GM21367 (cell line): ENCODE measurements at regions not wholly inside any gene's neighbourhood (a gene's known extent, or its start where the extent isn't known, plus 50 kb on each side); places are given as distances from the start of the nearest gene placed in this dataset.

Experiments used
- ATAC-seq: cut with Tn5 transposase; IDR thresholded peaks from one replicate; pipeline ENCODE4 v1.9.1; 2021; ENCODE audit not compliant: unreplicated experiment

GRCh38 chr1:229047840-229048620, 222.9 kb upstream of the RAB4A start:
- no peak for ATAC-seq

- ATAC-seq = no peak
Observed at GRCh38 chr1:229048896-229049295, 222.0 kb upstream of the RAB4A start.

DNA sequence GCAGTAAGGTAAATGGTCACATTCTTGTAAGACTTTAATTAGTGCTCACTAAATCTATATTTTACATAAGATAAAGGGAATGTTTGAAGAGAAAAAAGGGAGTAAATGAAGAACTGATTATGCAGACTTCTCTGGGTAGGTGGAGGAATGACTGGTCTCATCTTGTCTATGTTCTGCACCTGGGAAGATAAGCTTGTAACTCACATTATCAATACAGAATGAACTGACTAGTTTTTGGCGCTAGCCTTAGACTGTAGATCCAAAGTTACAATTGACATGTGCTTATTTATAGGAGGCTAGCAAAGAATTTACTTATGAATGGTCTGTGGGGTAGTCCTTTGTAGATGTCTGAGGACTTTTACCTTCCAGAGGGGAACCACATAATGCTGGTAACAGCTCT, 214.9 kb upstream of the RAB4A start:
- no peak for ATAC-seq

- ATAC-seq = no peak
Observed at GRCh38 chr1:229058111-229058561, 212.8 kb upstream of the RAB4A start.

DNA sequence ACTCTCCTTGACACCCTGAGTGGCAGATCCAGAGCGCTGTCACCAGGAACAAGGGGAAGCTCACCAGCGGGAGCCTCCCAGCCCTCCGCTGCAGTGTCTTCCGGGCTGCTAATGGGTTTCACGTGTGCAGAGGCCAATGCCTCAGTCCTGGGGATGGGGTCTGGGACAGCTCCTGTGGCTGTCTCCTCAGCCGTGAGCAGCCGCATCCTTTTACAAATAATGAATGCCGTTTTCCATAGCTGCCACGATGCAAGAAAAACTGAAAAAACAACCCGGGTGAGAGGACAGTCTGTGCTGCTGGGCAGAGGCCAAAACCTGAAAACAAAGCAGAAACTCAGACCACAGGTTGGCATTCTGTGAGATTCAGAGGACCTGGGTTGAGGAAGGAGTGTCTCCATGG, 212.2 kb upstream of the RAB4A start:
- ATAC-seq = no peak

DNA sequence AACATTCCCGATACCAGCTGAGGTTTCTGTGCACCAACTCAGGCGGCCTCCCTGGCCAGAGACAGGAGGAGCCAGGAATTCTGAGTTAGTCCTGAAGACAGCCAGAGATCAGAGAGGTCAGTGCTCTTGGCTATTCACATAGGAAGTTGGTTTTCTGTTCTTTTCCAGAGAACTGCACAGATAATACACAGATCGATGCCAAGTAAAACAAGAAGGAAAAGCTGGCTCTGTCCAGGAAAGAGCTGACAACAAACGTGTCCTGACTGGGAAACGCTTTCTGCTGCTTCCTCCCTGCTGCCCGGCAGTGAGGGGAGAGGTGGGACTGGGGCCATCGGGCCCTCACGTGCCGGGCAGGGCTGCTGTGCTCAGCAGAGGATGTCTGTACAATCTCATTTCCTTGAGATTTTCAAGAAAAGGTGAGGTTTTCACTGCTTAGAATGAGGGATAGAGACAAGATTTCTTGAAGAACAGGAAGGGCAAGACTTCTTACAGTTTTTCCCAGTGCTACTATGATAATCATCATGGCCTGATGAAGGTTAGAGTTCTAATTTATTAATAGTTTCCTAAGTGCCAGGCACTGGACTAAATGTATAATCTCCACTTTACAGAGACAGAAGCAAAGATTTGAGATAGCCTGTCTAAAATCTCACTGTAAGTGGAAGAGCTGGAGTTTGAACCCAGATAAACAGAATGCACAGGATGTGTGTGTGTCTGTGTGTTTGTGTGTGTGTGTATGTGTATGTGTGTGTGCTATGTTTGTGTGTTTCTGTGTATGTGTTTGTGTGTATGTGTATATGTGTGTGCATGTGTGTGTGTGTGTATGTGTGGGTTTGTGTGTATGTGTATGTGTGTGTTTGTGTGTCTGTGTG, 211.0 kb upstream of the RAB4A start:
- ATAC-seq = no peak

DNA sequence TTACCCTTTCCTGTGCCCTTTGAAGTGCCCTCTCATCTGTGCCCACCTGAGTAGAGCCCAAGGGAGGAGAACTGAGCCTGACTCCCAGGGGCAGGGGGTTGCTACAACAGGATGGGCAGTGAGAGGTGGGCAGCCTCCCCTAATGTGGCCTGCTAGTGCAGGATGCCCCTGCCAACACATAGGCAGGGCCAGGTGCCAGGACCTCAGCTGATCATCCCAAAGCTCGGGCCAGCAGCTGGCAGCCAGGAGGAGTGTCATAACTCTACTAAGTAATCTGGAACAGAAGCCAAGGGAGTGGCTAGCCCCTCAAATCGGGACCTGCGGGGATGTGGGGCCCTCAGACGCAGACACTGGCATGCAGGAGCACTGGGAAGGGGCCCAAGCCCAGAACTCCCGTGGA, 208.8 kb upstream of the RAB4A start:
- no peak for ATAC-seq

DNA sequence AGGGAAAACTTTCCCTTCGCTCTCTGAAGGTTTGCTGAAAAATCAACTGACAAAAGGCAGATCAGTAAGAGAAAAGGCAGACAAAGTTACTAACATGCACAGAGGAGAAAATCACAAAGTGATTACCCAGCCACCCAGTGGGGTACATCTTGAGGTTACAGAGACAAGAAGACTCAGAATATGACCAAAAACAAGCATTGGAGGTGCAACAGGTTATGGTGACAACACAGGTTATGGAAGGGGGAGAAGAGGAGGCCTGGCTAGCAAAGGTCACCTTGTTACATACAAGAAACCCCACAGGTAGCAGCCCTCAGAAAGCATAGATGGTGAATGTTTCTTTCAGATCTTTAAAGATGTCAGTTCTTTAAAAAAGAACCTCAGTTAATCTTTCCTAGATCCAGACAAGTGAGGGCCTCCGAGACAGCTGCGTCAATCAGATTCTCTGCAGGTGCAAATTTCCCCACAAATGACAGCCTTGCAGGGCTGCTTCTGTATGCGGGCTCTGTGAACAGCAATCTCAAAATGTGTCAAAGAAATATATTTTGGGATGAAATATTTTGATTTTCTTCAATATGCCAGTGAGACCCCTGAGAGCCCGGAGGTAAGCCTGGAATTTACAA, 207.6 kb upstream of the RAB4A start:
- ATAC-seq = no peak

GRCh38 chr1:229064320-229065168, 206.4 kb upstream of the RAB4A start:
- no peak for ATAC-seq

DNA sequence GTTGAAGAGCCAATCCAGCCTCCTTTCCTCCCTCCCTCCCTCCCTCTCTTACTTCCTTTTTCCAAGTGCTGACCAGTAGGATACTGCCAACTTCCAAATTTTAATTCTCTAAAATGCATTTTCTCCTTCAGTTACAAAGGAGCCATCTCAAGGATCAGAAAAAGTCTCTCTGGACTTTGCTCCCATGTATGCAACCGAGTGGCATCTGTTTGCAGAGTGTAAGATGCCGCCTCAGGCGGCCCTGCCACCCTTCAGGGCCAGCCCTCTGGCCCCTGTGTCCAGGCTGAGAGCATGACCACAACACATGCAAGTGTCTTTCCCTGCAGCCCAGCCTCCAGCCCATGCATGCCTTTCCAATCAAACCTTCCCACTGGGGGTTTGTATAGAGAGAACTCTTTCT, 205.3 kb upstream of the RAB4A start:
- no peak for ATAC-seq

GRCh38 chr1:229066591-229066990, 204.3 kb upstream of the RAB4A start:
- no peak for ATAC-seq

GRCh38 chr1:229067546-229067945, 203.4 kb upstream of the RAB4A start:
- no peak for ATAC-seq

DNA sequence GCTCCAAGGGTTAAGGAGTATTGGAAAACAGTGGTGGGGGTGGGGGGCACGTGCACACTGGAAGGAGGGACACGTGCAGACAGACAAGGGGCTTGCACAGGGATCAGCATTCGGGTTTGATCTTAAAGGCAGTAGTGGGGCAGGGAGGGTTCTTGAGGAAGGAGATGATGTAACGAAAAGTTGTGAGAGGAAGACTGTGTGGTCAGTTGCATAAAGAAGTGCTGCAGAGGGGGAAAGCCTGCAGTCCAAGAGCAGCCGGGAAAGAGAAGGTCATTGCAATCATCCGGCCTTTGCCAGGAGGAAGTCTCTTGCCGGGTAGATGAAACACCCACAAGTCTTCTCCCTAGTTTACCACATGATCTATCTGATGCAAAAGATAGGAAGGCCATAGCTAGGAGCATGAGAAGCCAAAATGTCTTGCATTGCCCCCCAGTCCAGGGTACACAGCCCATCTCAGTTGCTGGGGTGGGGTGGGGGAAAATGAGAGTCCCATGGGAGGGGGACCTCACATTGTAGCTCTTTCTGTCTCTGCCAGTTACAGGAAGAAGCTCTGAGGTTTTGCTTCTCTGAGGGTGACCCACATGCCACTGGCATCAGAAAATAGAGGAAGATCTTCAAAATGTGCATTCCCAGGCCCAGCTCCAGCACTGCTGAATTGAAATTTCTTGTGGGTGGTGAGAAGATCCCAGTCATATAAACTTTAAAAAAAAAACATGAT, 202.5 kb upstream of the RAB4A start:
- no peak for ATAC-seq

DNA sequence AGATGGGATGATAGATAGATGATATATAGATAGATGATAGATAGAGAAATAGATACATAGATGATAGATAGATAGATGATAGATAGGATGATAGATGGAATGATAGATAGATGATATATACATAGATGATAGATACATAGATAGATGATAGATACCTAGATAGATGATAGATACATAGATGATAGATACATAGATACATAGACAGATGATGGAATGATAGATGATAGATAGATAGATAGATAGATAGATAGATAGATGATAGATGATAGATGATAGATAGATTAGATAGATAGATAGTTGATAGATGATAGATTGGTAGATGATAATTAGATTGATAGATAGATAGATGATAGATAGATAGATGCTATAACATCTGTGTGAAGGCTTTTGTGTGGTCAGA, 201.7 kb upstream of the RAB4A start:
- ATAC-seq = no peak

DNA sequence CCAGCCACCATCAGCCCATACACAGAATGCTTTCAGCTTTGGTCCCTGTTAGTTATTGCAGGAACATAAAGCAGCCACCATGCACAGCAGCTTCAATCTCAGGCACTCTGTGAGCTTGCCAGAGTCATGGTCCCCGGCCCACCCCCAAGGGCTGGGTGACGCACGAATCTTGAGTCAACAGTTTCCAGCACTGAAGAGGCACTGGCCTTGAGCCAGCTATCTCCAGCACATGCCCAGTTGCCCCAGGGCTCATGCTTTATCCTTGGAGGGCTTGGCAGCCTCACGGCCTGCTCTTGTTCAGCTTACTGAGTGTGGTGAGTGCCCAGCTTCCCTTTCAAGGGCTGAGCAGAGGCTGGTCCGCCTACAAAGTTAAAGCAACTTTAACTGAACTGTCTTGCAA, 200.7 kb upstream of the RAB4A start:
- ATAC-seq = no peak

GRCh38 chr1:229073251-229073650, 197.7 kb upstream of the RAB4A start:
- no peak for ATAC-seq

- no peak for ATAC-seq
Observed at GRCh38 chr1:229075217-229075616, 195.7 kb upstream of the RAB4A start.

DNA sequence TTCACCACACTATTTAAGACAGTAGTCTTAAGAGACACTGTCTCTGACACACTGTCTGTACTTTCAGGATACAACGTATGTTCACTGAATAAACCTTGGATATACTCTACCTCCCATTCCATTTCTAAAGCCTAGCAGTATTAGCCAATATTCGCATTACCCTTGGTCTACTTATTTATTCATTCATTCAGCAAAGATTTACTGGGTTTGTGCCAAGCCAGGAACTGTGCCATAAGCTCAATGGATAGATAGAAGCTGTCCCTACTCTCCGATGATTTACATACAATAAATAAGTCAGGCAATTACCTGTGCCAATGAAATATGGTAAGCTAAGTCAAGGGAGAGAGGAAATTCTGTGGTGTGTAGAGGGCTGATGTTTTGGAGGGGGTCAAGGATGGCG, 195.2 kb upstream of the RAB4A start:
- no peak for ATAC-seq

DNA sequence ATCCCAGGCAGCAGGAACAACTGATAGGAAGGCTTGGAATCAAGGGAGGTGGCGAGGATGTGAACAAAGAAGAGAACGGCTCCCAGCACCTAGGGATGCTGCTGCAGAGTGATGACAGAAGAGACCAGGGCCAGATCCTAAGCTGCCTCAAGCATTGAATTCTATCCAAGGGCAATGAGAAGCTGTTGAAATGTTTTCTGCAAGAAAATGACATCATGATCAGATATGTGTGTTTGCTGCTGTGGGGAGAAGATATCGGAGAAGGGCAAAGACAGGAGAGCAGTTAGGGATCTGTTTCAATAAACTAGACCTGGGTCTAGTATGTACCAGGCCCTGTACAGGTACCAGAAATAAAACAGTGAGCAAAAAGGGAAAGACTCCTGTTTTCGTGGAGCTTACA, 194.7 kb upstream of the RAB4A start:
- ATAC-seq = no peak

GRCh38 chr1:229079016-229079595, 191.8 kb upstream of the RAB4A start:
- no peak for ATAC-seq
